GM12891 (cell line): ENCODE measurements at regions not wholly inside any gene's neighbourhood (a gene's known extent, or its start where the extent isn't known, plus 50 kb on each side); places are given as distances from the start of the nearest gene placed in this dataset.

Experiments
- PAX5 ChIP-seq: IDR thresholded peaks from 2 replicates; pipeline ENCODE4 v1.6.1; 2011; ENCODE audit warnings: low read length, moderate library complexity, mild to moderate bottlenecking; ENCODE audit not compliant: insufficient read depth, severe bottlenecking
- POLR2A ChIP-seq: IDR thresholded peaks from 2 replicates; pipeline ENCODE4 v1.6.1; 2011; ENCODE audit warnings: low read depth, low read length, control low read depth
- POLR2AphosphoS5 ChIP-seq: IDR thresholded peaks from 2 replicates; pipeline ENCODE4 v1.6.1; 2011; ENCODE audit warnings: low read depth, low read length, control low read depth
- POU2F2 ChIP-seq: IDR thresholded peaks from 2 replicates; pipeline ENCODE4 v1.6.1; 2011; ENCODE audit warnings: low read depth, mild to moderate bottlenecking, control low read depth, low read length, moderate library complexity
- TAF1 ChIP-seq: IDR thresholded peaks from 2 replicates; pipeline ENCODE4 v1.6.1; 2011; ENCODE audit warnings: low read depth, low read length, control low read depth

GRCh38 chr1:157278383-157279137 lies 140.4 kb upstream of the ETV3 start:
- no peak for TF ChIP-seq POLR2A
- no peak for TF ChIP-seq TAF1
- no peak for TF ChIP-seq POU2F2
- TF ChIP-seq POLR2AphosphoS5: no peak
- no peak for TF ChIP-seq PAX5
